ENCODE measurements at regions not wholly inside any gene's neighbourhood (a gene's known extent, or its start where the extent isn't known, plus 50 kb on each side); places are given as distances from the start of the nearest gene placed in this dataset.
"Not testable (repeated sequence)": the region's sequence is repeated elsewhere in the genome, so short reads cannot be mapped to it uniquely, and the experiment has no call there.

GRCh38 chr2:122705746-122706145 lies 950.3 kb downstream of the TSN start:
- no peak for DNase-seq (ENCODE audit: low read depth)
- TF ChIP-seq CTCF (conservative IDR thresholded peaks at IDR 0.05; ENCODE audit: control insufficient read depth, insufficient read depth, low read depth, low read length) = no peak
- H3K4me3 ChIP-seq (ENCODE audit: control insufficient read depth, low read depth, low read length) = no peak overlapping the region

- DNase-seq (ENCODE audit: low read depth) = no peak
- TF ChIP-seq CTCF (conservative IDR thresholded peaks at IDR 0.05; ENCODE audit: control insufficient read depth, insufficient read depth, low read depth, low read length) = no peak
- no peak overlapping the region for H3K4me3 ChIP-seq (ENCODE audit: control insufficient read depth, low read depth, low read length)
These were observed 951.3 kb downstream of the TSN start for GRCh38 chr2:122706757-122707223.

GRCh38 chr2:122707224-122707824 lies 951.9 kb downstream of the TSN start:
- no peak for TF ChIP-seq CTCF (conservative IDR thresholded peaks at IDR 0.05; ENCODE audit: control insufficient read depth, insufficient read depth, low read depth, low read length)
- DNase-seq (ENCODE audit: low read depth) = no peak
- H3K4me3 ChIP-seq (ENCODE audit: control insufficient read depth, low read depth, low read length) = no peak overlapping the region

GRCh38 chr2:122710049-122710448 lies 954.6 kb downstream of the TSN start:
- DNase-seq (ENCODE audit: low read depth) = no peak
- H3K4me3 ChIP-seq (ENCODE audit: control insufficient read depth, low read depth, low read length) = no peak overlapping the region
- no peak for TF ChIP-seq CTCF (conservative IDR thresholded peaks at IDR 0.05; ENCODE audit: control insufficient read depth, insufficient read depth, low read depth, low read length)

GRCh38 chr2:122713800-122714199 lies 958.3 kb downstream of the TSN start:
- no peak overlapping the region for H3K4me3 ChIP-seq (ENCODE audit: control insufficient read depth, low read depth, low read length)
- DNase-seq (ENCODE audit: low read depth) = no peak
- no peak for TF ChIP-seq CTCF (conservative IDR thresholded peaks at IDR 0.05; ENCODE audit: control insufficient read depth, insufficient read depth, low read depth, low read length)

- not testable (repeated sequence) for DNase-seq (ENCODE audit: low read depth); H3K4me3 ChIP-seq (ENCODE audit: control insufficient read depth, low read depth, low read length)
These were observed 965.4 kb downstream of the TSN start for GRCh38 chr2:122720822-122721221.

GRCh38 chr2:122734766-122735424 lies 979.4 kb downstream of the TSN start:
- DNase-seq (ENCODE audit: low read depth) = no peak
- H3K4me3 ChIP-seq (ENCODE audit: control insufficient read depth, low read depth, low read length) = no peak overlapping the region
- no peak for TF ChIP-seq CTCF (conservative IDR thresholded peaks at IDR 0.05; ENCODE audit: control insufficient read depth, insufficient read depth, low read depth, low read length)

Measured in fibroblast of mammary gland (primary cell).